Lower lobe of right lung (tissue), 2 donors: ENCODE measurements at regions not wholly inside any gene's neighbourhood (a gene's known extent, or its start where the extent isn't known, plus 50 kb on each side); places are given as distances from the start of the nearest gene placed in this dataset.

ENCODE experiments used
- ATAC-seq, 2 donors: fragments of 200-7000 bp; cut with Tn5 transposase; one replicate each; pipeline ENCODE4 v1.9.1; 2020 to 2022; ENCODE audit warnings: mild to moderate bottlenecking in 2 of 2, moderate library complexity in 2 of 2
- DNase-seq: peaks from one replicate; pipeline ENCODE4 v3.0.0-alpha.2; 2020
- H3K27ac ChIP-seq: fragments of 200-600 bp; one replicate; pipeline ENCODE4 v1.8.0; 2022
- H3K27me3 ChIP-seq: fragments of 200-600 bp; one replicate; pipeline ENCODE4 v1.8.0; 2022; ENCODE audit warnings: low read depth
- H3K36me3 ChIP-seq: fragments of 200-600 bp; one replicate; pipeline ENCODE4 v1.8.0; 2022; ENCODE audit warnings: mild to moderate bottlenecking
- H3K4me1 ChIP-seq: fragments of 200-600 bp; one replicate; pipeline ENCODE4 v1.8.0; 2022
- H3K4me3 ChIP-seq: fragments of 200-600 bp; one replicate; pipeline ENCODE4 v1.8.0; 2022; ENCODE audit warnings: mild to moderate bottlenecking
- H3K9me3 ChIP-seq: fragments of 200-600 bp; one replicate; pipeline ENCODE4 v1.8.0; 2022
- CTCF ChIP-seq: fragments of 200-600 bp; IDR thresholded peaks from one replicate; pipeline ENCODE4 v1.8.0; 2022; ENCODE audit warnings: antibody characterized with exemption, mild to moderate bottlenecking
- intact Hi-C: fragments of 100-400 bp; cut with DNase I; formaldehyde crosslinking; loops from one replicate; pipeline ENCODE4 v1.11.0; 2022
- donor health status: DM: no; HTN: yes; CAD: no; lungs with severe emphysema.

- Histone ChIP-seq H3K4me1 (no peaks in the 10 kb centered on the region), H3K9me3 (no peaks in the 10 kb centered on the region), H3K27ac (no peak overlapping the region), H3K27me3 (no peaks in the 10 kb centered on the region), H3K4me3 (no peak overlapping the region), H3K36me3 (no peaks in the 10 kb centered on the region)
- intact Hi-C loops, result no loop called here
- ATAC-seq (no peak), DNase-seq (no peak)
- TF ChIP-seq CTCF, result no peak
Observed at GRCh38 chr1:187096689-187097088, 267.9 kb downstream of the PLA2G4A start.

GRCh38 chr1:187110351-187110750 lies 281.6 kb downstream of the PLA2G4A start:
- intact Hi-C loops, result no loop called here
- Histone ChIP-seq H3K9me3 (no peaks in the 10 kb centered on the region), H3K4me1 (no peaks in the 10 kb centered on the region), H3K27ac (no peak overlapping the region), H3K27me3 (no peaks in the 10 kb centered on the region), H3K4me3 (no peak overlapping the region), H3K36me3 (no peaks in the 10 kb centered on the region)
- no peak for DNase-seq
- ATAC-seq, result no peak
- TF ChIP-seq CTCF, result no peak

- H3K9me3 ChIP-seq, result no peaks in the 10 kb centered on the region
- DNase-seq (no peak), ATAC-seq (no peak)
- H3K36me3 ChIP-seq, result no peaks in the 10 kb centered on the region
- H3K4me1 ChIP-seq, result no peaks in the 10 kb centered on the region
- no peak overlapping the region for H3K4me3 ChIP-seq
- no peak for TF ChIP-seq CTCF
- no peaks in the 10 kb centered on the region for H3K27me3 ChIP-seq
- intact Hi-C loops, result no loop called here
- no peak overlapping the region for H3K27ac ChIP-seq
Observed at GRCh38 chr1:187114792-187115191, 286.0 kb downstream of the PLA2G4A start.

GRCh38 chr1:187121661-187122060 lies 292.9 kb downstream of the PLA2G4A start:
- DNase-seq (no peak), ATAC-seq (no peak)
- no peaks in the 10 kb centered on the region for H3K36me3 ChIP-seq
- H3K27ac ChIP-seq, result no peak overlapping the region
- intact Hi-C loops, result no loop called here
- no peak for TF ChIP-seq CTCF
- no peaks in the 10 kb centered on the region for H3K27me3 ChIP-seq
- H3K9me3 ChIP-seq, result no peaks in the 10 kb centered on the region
- H3K4me1 ChIP-seq, result no peaks in the 10 kb centered on the region
- H3K4me3 ChIP-seq, result no peak overlapping the region

GRCh38 chr1:187122566-187122965 lies 293.8 kb downstream of the PLA2G4A start:
- no peak for DNase-seq
- Histone ChIP-seq H3K27me3 (no peaks in the 10 kb centered on the region), H3K27ac (no peak overlapping the region), H3K36me3 (no peaks in the 10 kb centered on the region), H3K4me1 (no peaks in the 10 kb centered on the region), H3K9me3 (no peaks in the 10 kb centered on the region), H3K4me3 (no peak overlapping the region)
- TF ChIP-seq CTCF, result no peak
- no peak for ATAC-seq
- intact Hi-C loops, result no loop called here

GRCh38 chr1:187129132-187129531 lies 300.4 kb downstream of the PLA2G4A start:
- no peak for TF ChIP-seq CTCF
- no peak for ATAC-seq
- intact Hi-C loops, result no loop called here
- DNase-seq, result no peak
- Histone ChIP-seq H3K27me3 (no peaks in the 10 kb centered on the region), H3K9me3 (no peaks in the 10 kb centered on the region), H3K4me3 (no peak overlapping the region), H3K36me3 (no peaks in the 10 kb centered on the region), H3K4me1 (no peaks in the 10 kb centered on the region), H3K27ac (no peak overlapping the region)
